NCI-H446 treated with DMSO at 0.1 percent for 48 hours (cell line): ENCODE measurements at regions not wholly inside any gene's neighbourhood (a gene's known extent, or its start where the extent isn't known, plus 50 kb on each side); places are given as distances from the start of the nearest gene placed in this dataset.

Experiments
- DNase-seq: peaks from one replicate; lab custom pipeline; 2025; lab: John Stamatoyannopoulos, UW

DNA sequence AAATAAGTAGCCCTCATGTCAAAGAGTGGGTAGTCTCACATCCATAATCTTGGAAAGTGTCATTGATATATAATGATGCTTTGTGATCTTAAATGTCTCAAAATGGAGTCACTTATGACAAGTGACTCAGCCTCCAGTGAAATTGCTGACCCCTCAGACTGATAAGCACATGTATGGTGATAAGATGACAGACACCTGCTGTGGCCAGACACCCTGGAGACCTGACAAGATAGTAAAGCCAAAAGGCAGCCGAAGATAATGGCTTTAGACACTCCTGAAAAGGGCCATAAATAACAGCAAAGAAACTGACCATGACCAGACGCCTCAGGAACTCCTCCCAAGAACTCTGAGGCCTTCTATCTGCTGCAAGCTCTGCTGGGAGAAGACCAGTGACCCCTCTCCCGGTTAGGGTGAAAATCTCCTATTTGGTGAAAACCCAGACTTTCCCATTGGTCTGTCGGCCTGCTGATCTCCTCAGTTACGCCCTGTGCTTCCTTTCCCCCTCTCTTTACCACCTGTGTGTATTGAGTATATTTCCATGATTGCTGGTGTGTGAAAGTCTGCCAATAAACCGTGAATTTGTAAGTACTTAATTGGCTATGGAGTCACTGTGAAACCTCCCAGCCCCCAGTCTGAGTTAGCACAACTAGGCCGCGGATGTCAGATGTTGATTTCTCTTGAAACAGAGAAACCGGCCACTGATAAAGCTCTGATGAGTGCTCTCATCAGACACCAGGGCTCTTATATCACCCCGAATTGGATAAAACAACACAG lies 226.7 kb upstream of the MYOCD start:
- DNase-seq: no peak

DNA sequence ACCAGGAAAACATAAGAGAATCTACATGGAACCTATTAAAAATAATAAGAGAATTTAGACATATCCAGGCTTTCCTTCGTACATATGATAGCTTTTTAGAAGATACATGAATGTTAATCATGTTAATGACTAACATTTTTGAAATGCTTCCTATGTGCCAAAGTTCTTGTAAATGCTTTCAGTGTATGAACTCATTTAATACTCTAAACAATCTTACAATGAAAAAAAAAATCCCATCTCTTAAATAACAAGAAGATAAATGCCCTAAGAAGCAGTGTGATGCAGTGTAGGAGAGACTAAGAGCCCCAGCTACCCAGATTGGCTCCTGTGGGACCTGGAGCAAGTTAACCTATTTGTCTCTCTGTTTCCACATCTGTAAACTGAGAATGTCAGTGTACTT lies 220.4 kb upstream of the MYOCD start:
- no peak for DNase-seq

DNA sequence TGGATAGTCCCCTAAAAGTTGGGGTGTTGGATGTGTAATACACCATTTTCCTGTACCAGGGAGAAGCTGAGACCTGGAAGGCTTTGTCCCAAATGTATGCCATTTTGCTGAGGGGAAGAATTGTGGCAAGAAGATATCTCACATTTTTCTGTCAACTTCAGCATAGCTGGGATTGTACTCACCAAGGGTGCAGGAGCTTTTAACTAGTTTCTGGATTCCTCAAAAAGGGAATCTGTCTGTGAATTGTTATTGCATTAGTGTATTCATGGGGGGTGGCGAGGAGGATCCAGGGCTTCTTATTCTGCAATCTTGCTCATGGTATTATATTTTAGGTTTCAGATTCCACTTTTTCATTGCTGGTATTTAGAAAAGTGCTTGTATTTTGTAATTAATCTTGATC lies 208.2 kb upstream of the MYOCD start:
- DNase-seq: no peak

GRCh38 chr17:12459736-12460135 lies 206.0 kb upstream of the MYOCD start:
- no peak for DNase-seq

- DNase-seq: no peak
Observed at GRCh38 chr17:12463102-12463501, 202.6 kb upstream of the MYOCD start.

DNA sequence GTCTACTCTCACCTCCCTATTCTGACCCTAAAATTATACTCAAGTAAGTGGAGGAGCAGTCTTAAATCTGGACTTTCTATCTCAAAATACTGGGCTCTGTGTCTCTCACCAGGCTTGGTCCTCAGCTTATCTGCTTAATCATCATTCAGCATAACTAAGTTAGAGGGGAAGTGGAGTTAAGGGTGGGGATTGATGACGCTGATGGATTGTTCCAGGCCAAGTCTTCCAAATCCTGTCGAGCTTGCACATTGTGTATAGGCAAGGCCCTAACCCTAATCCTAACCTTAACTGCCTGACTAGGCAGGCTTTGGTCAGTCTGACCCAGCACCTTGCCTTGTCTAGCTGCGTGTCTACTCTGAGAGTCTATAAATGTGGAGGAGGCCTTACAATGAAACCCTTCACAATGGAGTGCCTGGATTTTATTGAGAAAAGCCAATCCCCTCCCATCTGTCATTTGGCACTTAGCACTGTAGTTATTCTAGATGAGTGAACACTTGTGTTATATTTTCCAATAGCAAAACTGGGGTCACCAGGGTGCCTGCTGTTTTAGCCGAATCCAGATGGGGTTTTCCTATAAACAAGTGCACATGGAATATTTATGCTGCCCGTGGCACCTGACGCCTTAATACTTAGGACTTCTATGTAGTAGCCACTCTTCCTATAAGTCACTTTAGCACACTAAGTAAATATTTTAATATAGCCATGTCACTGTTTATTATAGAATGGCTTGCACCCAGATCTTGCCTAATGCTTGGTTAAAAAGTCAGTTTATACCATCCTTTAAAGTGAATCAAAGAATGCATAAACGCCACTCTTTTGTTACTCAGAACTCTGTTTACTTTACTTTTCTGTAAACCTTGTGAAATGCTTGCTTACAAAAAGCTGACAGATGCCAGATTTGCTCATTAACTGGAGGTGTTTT lies 193.2 kb upstream of the MYOCD start:
- no peak for DNase-seq

DNA sequence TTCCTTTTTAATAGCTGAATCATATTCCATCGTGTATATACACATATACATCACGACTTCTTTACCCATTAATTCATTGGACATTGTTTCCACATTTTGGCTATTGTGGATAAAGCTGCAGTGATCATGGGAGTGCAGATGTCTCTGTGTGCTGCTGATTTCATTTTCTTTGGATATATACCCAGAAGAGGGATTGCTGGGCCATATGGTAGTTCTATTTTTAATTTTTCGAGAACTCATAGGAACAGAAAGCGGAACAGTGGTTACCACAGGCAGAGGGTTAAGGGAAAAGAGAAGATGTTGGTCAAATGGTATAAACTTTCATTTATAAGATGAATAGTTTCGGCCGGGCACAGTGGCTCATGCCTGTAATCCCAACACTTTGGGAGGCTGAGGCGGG lies 187.4 kb upstream of the MYOCD start:
- DNase-seq: no peak

GRCh38 chr17:12485361-12485906 lies 180.3 kb upstream of the MYOCD start:
- DNase-seq: no peak

GRCh38 chr17:12489325-12489724 lies 176.4 kb upstream of the MYOCD start:
- no peak for DNase-seq

GRCh38 chr17:12492450-12492849 lies 173.2 kb upstream of the MYOCD start:
- no peak for DNase-seq

DNA sequence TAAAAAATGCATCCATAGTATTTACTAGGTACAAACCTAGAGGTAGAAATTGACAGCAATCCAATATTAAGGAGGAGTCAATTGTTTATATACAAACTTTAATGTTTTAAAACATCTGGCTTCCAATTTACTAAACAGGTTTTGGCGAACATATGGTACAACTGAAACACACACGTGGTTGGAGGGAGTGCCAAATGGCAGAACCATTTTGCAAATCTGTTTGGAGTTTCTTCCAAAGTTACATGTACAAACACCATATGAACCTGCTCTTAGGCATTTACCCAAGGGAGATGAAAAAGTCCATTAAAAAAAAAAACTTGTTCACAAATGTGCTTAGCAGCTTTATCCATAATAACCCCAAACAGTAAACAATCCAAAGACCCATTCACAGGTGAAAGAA lies 159.8 kb upstream of the MYOCD start:
- DNase-seq: no peak

GRCh38 chr17:12507026-12507595 lies 158.6 kb upstream of the MYOCD start:
- no peak for DNase-seq

- no peak for DNase-seq
Observed at GRCh38 chr17:12509801-12510200, 155.9 kb upstream of the MYOCD start.

GRCh38 chr17:12510535-12510934 lies 155.2 kb upstream of the MYOCD start:
- DNase-seq: no peak

DNA sequence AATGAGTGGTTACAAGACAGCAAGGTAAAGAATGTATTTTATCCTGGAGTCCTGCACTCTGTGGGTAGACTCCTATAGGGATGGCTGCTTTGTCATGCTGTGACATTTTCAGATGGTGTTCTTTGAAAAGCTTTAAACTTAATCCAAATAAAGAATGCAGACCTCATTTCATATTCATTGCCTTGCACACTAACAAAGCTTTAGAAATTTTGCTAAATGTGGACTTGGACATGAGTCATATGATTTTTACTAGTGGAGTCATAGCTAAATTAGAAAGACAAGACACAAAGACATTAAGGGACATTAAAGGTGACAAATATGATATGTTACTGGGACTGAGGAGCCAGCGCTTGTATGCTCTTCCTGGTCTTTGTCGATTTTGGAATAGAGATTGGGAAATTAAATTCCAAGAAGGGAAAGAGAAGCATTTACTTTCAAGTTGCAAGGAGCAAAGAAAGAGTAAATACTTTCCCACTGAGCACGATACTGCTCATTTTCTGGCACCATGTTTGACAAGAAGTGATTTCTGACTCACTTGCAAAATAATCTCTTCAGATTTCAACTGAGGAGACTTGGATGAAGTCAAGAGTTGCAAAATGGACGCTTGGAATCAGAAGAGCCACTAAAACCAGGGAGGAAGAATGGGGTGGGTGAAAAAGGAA lies 152.9 kb upstream of the MYOCD start:
- no peak for DNase-seq

- no peak for DNase-seq
Observed at GRCh38 chr17:12514596-12514995, 151.1 kb upstream of the MYOCD start.

- DNase-seq: no peak
Observed at GRCh38 chr17:12519956-12520594, 145.6 kb upstream of the MYOCD start.

GRCh38 chr17:12521416-12521815 lies 144.3 kb upstream of the MYOCD start:
- DNase-seq: no peak

DNA sequence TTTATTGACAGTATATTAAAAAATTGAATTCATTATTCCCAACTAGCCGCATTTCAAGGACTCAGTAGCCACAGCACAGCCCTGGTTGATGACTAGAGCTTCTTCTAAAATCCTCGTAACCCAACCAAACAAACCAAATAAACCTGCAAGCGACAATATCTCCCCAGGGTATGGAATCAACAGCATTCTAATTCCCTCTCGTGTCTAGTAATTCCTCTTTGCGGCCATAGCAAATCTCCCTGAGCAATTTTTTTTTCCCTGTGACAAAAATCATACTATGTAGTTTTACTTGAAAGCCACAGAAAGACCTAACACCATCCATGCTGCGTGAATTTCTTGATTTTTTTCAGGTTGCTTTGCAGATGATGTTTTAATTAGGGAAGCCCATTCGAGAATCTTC lies 143.4 kb upstream of the MYOCD start:
- DNase-seq: no peak

- no peak for DNase-seq
Observed at GRCh38 chr17:12522743-12523183, 142.9 kb upstream of the MYOCD start.

DNA sequence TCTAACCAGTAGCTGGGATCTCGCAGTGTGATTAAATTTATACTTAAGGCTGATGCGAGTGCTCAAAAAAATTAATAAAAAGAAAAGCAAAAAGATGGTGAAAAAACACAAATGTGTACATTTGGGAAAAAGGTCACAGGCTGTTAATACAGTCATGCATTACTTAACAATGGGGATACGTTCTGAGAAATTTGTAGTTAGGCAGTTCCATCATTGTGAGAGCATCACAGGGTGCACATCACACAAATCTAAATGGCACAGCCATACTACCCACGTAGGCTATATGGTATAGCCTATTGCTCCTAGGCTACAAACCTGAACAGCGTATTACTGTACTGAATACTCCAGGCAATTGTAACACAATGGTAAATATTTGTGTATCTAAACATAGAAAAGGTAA lies 142.4 kb upstream of the MYOCD start:
- DNase-seq: no peak

DNA sequence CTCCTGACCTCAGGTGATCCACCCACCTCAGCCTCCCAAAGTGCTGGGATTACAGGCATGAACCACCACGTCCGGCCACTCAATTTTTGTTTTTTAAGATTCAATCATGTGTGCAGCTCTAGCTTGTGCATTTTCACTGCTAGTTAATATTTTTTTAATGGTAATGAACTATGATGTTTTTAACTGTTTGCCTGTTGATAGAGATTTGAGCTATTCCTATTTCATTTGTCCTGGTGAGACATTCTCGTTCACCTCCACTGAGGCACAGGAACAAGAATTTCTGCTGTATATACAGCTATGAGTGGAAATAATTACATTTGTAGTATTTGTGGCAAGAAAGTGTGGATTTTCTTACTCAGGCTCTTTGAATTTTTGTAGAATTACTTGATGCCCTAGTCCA lies 137.7 kb upstream of the MYOCD start:
- DNase-seq: no peak
